Upper lobe of left lung (tissue), 6 donors: ENCODE measurements at regions not wholly inside any gene's neighbourhood (a gene's known extent, or its start where the extent isn't known, plus 50 kb on each side); places are given as distances from the start of the nearest gene placed in this dataset.

Source experiments
- ATAC-seq, 2 donors: fragments of 200-7000 bp; cut with Tn5 transposase; one replicate each; pipeline ENCODE4 v1.9.1; 2022; ENCODE audit warnings: mild to moderate bottlenecking in 2 of 2, moderate library complexity in 2 of 2; ENCODE audit not compliant: low FRiP score in 2 of 2
- DNase-seq, 2 donors: peaks; one replicate each; pipeline ENCODE4 v3.0.0-alpha.2; 2019 to 2020
- H3K27ac ChIP-seq, 4 donors: fragments of 200-600 bp; sonication (generic); one replicate each; pipeline ENCODE4 v1.5.1; 2016 to 2019
- H3K27me3 ChIP-seq, 4 donors: fragments of 200-600 bp; sonication (generic); one replicate each; pipeline ENCODE4 v1.5.1; 2017 to 2019
- H3K36me3 ChIP-seq, 4 donors: fragments of 200-600 bp; sonication (generic); one replicate each; pipeline ENCODE4 v1.5.1; 2016 to 2019
- H3K4me1 ChIP-seq, 4 donors: fragments of 200-600 bp; sonication (generic); one replicate each; pipeline ENCODE4 v1.5.1; 2018 to 2019
- H3K4me3 ChIP-seq, 4 donors: fragments of 200-600 bp; sonication (generic); one replicate each; pipeline ENCODE4 v1.5.1; 2017 to 2019; ENCODE audit warnings: mild to moderate bottlenecking in 2 of 4, moderate library complexity in 1 of 4
- H3K9me3 ChIP-seq, 4 donors: fragments of 200-600 bp; sonication (generic); one replicate each; pipeline ENCODE4 v1.5.1; 2018 to 2019
- EP300 ChIP-seq, 4 donors: sonication (generic); formaldehyde crosslinking; IDR thresholded peaks; one replicate each; pipeline ENCODE4 v1.5.1; 2017; ENCODE audit warnings: antibody characterized with exemption in 4 of 4, control low read depth in 2 of 4
- POLR2A ChIP-seq, 4 donors: fragments of 450-650 bp; IDR thresholded peaks; one replicate each; pipeline ENCODE4 v1.5.1; 2016 to 2017; ENCODE audit warnings: antibody characterized with exemption in 4 of 4, mild to moderate bottlenecking in 2 of 4
- POLR2AphosphoS5 ChIP-seq, 2 donors: sonication (generic); formaldehyde crosslinking; IDR thresholded peaks; one replicate each; pipeline ENCODE4 v1.5.1; 2017; ENCODE audit warnings: antibody characterized with exemption in 2 of 2
- WGBS, 2 donors: methylation state at CpG; one replicate each; pipeline ENCODE4 v1.1.5; 2017 to 2018; 5-methylcytosine and 5-hydroxymethylcytosine counted together
- TF ChIP-seq, protein P1 (sequence below), 6 experiments: fragments of 450-650 bp in 4 of 6; fragments of 200-600 bp in 2 of 6; sonication (generic) in 2 of 6; IDR thresholded peaks; one replicate each; pipeline ENCODE4 v1.5.1; 2016 to 2019; ENCODE audit warnings: antibody characterized with exemption in 6 of 6
- donor health status: DM: no; HTN: no; CAD: no; lungs with moderate emphysema.
- donor health status: DM: no; HTN: yes; CAD: no; lungs with severe emphysema.

DNA sequence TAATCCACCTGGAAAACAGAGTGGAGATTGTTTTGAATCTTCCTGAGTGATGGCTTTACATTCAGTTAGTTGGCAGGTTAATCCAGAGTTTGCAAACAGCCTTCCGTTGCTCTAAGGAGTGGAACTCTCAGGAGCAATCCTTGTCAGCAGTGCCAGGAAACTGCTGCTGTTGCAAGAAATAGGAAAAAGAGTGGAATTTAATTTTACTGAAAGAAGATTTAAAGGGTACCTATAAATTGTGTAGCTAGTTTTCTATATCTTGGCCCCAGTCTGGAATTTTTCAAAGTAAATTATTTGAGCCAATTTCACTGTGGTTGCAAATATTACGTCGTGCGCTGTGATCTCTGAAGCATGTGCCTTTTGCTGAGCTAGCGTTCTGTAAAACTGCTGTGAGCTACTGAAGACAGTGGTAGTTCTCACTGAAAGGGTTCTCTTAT, 55.5 kb upstream of the SLC5A12 start:
- H3K4me3 ChIP-seq: no peak overlapping the region
- H3K9me3 ChIP-seq: no peaks in the 10 kb centered on the region
- no peaks in the 10 kb centered on the region for H3K27me3 ChIP-seq
- 60 to 68% methylated on average over 5 of the region's 5 CpGs for whole genome bisulfite sequencing, 2 donors
- no peaks in the 10 kb centered on the region for H3K4me1 ChIP-seq
- no peak overlapping the region for H3K27ac ChIP-seq
- TF ChIP-seq, protein P1, sequence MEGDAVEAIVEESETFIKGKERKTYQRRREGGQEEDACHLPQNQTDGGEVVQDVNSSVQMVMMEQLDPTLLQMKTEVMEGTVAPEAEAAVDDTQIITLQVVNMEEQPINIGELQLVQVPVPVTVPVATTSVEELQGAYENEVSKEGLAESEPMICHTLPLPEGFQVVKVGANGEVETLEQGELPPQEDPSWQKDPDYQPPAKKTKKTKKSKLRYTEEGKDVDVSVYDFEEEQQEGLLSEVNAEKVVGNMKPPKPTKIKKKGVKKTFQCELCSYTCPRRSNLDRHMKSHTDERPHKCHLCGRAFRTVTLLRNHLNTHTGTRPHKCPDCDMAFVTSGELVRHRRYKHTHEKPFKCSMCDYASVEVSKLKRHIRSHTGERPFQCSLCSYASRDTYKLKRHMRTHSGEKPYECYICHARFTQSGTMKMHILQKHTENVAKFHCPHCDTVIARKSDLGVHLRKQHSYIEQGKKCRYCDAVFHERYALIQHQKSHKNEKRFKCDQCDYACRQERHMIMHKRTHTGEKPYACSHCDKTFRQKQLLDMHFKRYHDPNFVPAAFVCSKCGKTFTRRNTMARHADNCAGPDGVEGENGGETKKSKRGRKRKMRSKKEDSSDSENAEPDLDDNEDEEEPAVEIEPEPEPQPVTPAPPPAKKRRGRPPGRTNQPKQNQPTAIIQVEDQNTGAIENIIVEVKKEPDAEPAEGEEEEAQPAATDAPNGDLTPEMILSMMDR (IDR thresholded peaks at IDR 0.05): no peak
- no peak for TF ChIP-seq POLR2AphosphoS5 (IDR thresholded peaks at IDR 0.05)
- TF ChIP-seq EP300 (IDR thresholded peaks at IDR 0.05): no peak
- TF ChIP-seq POLR2A (IDR thresholded peaks at IDR 0.05): no peak
- no peaks in the 10 kb centered on the region for H3K36me3 ChIP-seq
- ATAC-seq: no peak
- no peak for DNase-seq

DNA sequence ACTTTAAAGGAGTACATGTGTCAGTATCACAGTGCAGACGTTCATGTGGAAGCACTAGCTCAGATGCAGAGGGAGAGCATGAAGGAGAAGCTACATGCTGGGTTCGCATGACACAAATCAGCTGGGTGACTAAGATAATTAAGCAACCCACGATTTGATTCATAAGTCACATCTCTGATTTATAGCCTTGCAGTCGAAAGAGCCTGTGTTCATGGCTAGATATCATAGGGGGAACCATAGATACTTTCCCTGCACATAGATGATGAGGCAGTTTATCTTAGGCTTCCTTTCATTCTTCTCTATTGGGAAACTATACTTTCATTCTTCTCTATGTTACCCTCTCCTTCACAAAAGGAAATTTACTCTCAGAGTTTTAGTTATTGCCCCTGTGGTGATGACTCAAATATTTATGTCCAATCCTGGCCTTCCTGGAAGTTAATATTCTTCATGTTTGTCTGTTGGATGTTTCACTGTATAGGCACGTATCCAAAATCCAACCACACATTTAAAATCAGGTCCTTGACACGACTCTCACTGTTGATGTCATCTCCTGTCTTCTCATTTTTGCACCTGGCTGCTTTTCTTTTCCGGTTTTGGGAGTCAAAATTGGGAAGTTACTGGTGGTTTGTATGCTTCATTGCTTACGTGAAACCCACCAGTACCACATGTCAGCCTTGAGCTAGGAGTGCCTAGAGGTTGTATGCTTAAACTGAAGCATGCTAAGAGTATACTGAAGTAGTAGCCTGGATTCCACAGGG, 56.3 kb upstream of the SLC5A12 start:
- no peak for DNase-seq
- no peak for ATAC-seq
- H3K4me3 ChIP-seq: no peak overlapping the region
- no peaks in the 10 kb centered on the region for H3K27me3 ChIP-seq
- no peaks in the 10 kb centered on the region for H3K9me3 ChIP-seq
- H3K4me1 ChIP-seq: no peaks in the 10 kb centered on the region
- WGBS, 2 donors: 66 to 67% methylated on average over 8 of the region's 8 CpGs
- no peak overlapping the region for H3K27ac ChIP-seq
- no peaks in the 10 kb centered on the region for H3K36me3 ChIP-seq
- TF ChIP-seq POLR2AphosphoS5 (IDR thresholded peaks at IDR 0.05) (no peak), EP300 (IDR thresholded peaks at IDR 0.05) (no peak), POLR2A (IDR thresholded peaks at IDR 0.05) (no peak)
- TF ChIP-seq, protein P1 (IDR thresholded peaks at IDR 0.05): no peak

DNA sequence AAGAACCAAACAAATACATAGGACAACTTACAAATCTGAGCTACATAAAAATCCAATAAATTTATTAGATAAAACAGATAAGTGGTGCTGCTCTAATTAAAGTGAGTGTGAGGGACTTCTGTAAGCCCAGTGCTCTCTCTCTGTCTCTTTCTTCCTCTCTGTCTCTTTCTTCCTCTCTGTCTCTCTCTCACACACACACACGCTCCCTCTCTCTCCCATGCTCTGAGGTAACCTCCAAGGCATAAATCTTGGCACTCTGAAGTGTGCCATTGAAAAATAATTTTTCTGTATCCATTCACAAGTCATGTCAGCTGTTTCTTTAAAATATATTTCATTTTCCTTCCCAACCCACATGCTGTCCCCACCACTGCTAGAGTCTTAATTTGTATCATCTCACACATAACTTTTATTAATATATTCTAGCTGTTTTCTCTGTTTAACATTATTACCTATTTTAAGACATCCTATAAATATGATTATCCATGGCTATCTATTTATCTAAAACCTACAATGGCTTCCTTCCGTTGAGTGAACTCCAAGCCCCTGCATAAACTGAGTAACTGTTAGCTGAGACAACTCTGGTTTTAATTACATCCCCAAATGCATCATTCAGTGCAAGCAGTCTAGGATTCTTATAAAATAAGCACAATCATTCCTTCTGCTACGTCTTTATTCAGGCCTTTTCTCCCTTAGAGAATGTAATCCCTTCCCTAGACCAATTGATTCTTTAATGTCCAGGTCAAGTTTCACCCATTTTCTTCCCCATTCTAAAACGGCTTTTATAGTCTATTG, 57.4 kb upstream of the SLC5A12 start:
- no peaks in the 10 kb centered on the region for H3K36me3 ChIP-seq
- no peak for ATAC-seq
- WGBS, 2 donors: 67 to 74% methylated on average over 4 of the region's 4 CpGs

DNA sequence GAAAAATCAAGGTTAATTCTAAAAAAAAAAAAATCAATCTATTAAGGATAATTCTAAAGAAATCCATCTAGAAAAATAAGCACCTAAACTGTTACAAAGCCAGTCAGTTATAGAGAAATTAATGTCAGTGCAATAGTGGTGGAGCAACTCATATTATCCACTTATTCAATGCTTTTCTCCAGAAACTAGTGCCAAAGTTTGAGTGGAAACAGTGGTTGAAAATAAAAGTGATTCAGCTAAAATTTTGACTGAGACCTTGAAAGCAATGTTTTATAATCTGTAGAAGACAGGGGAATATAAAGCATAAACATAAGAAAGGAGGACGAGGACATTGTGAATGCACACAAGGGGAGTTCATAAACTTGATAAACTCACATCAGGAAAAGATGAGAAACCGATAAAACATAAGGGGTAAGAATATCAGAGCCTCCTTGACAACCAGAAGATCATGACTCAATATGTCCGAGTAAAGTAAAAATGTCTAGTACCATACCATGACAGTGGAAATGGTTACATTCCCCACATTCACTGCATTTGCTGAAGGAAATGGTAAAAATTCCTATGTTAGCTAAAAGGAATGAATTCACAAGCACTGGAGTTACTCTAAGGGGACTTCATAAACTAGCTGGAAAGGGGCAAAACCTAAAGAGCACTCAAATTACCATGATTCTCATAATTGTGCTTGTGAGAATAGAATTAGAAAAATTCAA, 58.7 kb upstream of the SLC5A12 start:
- Histone ChIP-seq H3K36me3 (no peaks in the 10 kb centered on the region), H3K4me1 (no peaks in the 10 kb centered on the region), H3K27ac (no peak overlapping the region), H3K27me3 (no peaks in the 10 kb centered on the region), H3K9me3 (peaks cover 0 to 11% (median 6%) of the 10 kb centered on the region in 4 donors), H3K4me3 (no peak overlapping the region)
- TF ChIP-seq POLR2A (IDR thresholded peaks at IDR 0.05) (no peak), EP300 (IDR thresholded peaks at IDR 0.05) (no peak), POLR2AphosphoS5 (IDR thresholded peaks at IDR 0.05) (no peak)
- TF ChIP-seq, protein P1 (IDR thresholded peaks at IDR 0.05): no peak
- DNase-seq (no peak), ATAC-seq (no peak)
- WGBS, 2 donors: 76 to 77% methylated on average over 3 of the region's 3 CpGs

More for the DNA sequence above, 57.4 kb upstream of the SLC5A12 start:
- no peaks in the 10 kb centered on the region for H3K27me3 ChIP-seq
- H3K9me3 ChIP-seq: peaks cover 0 to 6% (median 5%) of the 10 kb centered on the region in 4 donors
- no peak for DNase-seq
- no peak overlapping the region for H3K4me3 ChIP-seq
- H3K27ac ChIP-seq: no peak overlapping the region
- TF ChIP-seq, protein P1 (IDR thresholded peaks at IDR 0.05): no peak
- TF ChIP-seq POLR2AphosphoS5 (IDR thresholded peaks at IDR 0.05) (no peak), EP300 (IDR thresholded peaks at IDR 0.05) (no peak), POLR2A (IDR thresholded peaks at IDR 0.05) (no peak)
- H3K4me1 ChIP-seq: no peaks in the 10 kb centered on the region
